Central memory CD8-positive, alpha-beta T cell (primary cell): ENCODE measurements at regions not wholly inside any gene's neighbourhood (a gene's known extent, or its start where the extent isn't known, plus 50 kb on each side); places are given as distances from the start of the nearest gene placed in this dataset.

ENCODE experiments used
- ATAC-seq: fragments of 150-1000 bp; cut with Tn5 transposase; replicated peaks from 2 replicates; pipeline ENCODE4 v1.10.0; 2022; ENCODE audit warnings: mild to moderate bottlenecking, moderate FRiP score, moderate number of reproducible peaks; ENCODE audit not compliant: poor library complexity, severe bottlenecking; ENCODE audit errors: extremely low read depth
- DNase-seq, 2 donors: peaks; one replicate each; pipeline ENCODE4 v3.0.0; 2021; ENCODE audit warnings: low spot score in 2 of 2
- H3K27ac Mint-ChIP-seq: one replicate; pipeline ENCODE4 v1.8.0; 2022; ENCODE audit warnings: low read depth, mild to moderate bottlenecking, moderate library complexity, mixed read lengths
- H3K27me3 Mint-ChIP-seq: one replicate; pipeline ENCODE4 v1.8.0; 2022; ENCODE audit warnings: mixed read lengths
- H3K36me3 Mint-ChIP-seq: one replicate; pipeline ENCODE4 v1.8.0; 2022; ENCODE audit warnings: mild to moderate bottlenecking, moderate library complexity, mixed read lengths; ENCODE audit not compliant: insufficient read depth
- H3K4me1 Mint-ChIP-seq: one replicate; pipeline ENCODE4 v1.8.0; 2022; ENCODE audit warnings: mixed read lengths
- H3K4me3 Mint-ChIP-seq: one replicate; pipeline ENCODE4 v1.8.0; 2022; ENCODE audit warnings: mild to moderate bottlenecking, moderate library complexity, mixed read lengths
- H3K9me3 Mint-ChIP-seq: one replicate; pipeline ENCODE4 v1.8.0; 2022; ENCODE audit warnings: mixed read lengths

DNA sequence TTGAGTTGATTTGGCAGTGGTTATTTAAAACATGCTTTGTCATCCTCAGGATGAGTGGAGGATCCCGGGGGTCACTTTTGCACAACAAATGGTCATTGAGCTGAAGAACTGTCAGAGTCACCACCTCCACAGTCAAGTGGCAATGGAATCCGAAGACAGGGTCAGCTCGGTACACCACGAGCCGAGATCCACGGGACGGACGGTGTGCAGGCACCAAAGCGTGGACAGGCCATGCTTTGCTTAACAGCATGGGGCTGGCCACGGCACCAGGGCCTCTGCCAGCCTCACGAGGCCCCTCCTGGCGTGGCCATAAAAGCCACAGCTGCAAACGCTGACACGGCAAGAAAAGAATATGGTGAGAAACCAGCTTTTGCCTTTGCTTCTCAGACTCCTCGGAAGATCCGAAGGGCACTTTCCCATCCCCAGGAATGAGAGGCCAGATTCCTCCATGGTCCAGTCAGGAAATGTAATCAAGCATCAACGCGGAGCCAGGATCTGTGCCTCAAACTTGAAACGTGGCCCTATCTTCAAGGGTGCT is 152.2 kb upstream of the DIO3 start:
- ATAC-seq = no peak
- Mint-ChIP-seq H3K27ac (no peak overlapping the region), H3K27me3 (peaks cover 83% of the 10 kb centered on the region), H3K36me3 (no peaks in the 10 kb centered on the region), H3K4me3 (no peak overlapping the region), H3K9me3 (no peaks in the 10 kb centered on the region), H3K4me1 (no peaks in the 10 kb centered on the region)
- DNase-seq = no peak

DNA sequence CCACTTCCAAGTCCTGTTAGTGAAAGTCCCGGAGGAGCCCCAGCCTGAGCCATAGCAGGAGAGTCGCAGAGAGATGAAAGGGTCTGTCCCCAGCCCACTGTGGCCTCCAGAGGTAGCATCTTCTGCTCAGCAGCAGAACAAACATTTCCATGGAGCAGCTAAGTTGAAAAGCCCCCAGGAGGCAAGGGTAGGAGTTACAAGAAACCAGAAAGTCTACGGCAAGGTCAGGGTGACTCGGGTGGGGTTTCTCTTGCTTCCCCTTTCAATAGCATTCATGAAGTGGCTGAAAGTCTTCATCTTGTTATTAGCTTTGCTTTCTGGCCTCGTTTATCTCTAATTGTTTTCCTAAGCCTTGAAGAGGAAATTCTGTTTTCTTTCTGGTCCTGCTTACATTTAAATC is 151.2 kb upstream of the DIO3 start:
- H3K27me3 Mint-ChIP-seq = peaks cover 83% of the 10 kb centered on the region
- H3K36me3 Mint-ChIP-seq = no peaks in the 10 kb centered on the region
- DNase-seq = no peak
- no peaks in the 10 kb centered on the region for H3K9me3 Mint-ChIP-seq
- ATAC-seq = no peak
- H3K27ac Mint-ChIP-seq = no peak overlapping the region
- H3K4me3 Mint-ChIP-seq = no peak overlapping the region
- H3K4me1 Mint-ChIP-seq = no peaks in the 10 kb centered on the region

DNA sequence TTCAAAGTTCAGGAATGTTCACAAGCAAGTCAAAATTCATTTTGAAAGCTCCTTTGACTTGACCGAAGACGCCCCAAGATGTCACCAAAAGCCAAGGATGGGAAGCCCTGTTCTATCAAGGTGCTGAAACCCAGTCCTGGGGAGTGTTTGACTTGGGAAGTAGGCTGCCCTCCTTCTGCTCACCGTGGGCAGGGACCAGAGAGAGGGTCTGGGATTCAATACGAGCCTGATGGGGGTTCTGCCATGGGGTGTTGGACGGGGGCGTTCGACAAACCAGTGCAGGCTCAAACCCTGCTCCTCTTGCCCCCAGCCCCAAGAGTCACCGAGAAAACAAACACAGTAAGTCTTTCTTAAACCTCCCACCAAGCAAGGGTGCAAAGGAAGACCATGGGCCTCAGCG is 150.1 kb upstream of the DIO3 start:
- DNase-seq (no peak), ATAC-seq (no peak)
- Mint-ChIP-seq H3K27ac (no peak overlapping the region), H3K36me3 (no peaks in the 10 kb centered on the region), H3K4me3 (no peak overlapping the region), H3K9me3 (no peaks in the 10 kb centered on the region), H3K27me3 (peaks cover 82% of the 10 kb centered on the region), H3K4me1 (no peaks in the 10 kb centered on the region)

DNA sequence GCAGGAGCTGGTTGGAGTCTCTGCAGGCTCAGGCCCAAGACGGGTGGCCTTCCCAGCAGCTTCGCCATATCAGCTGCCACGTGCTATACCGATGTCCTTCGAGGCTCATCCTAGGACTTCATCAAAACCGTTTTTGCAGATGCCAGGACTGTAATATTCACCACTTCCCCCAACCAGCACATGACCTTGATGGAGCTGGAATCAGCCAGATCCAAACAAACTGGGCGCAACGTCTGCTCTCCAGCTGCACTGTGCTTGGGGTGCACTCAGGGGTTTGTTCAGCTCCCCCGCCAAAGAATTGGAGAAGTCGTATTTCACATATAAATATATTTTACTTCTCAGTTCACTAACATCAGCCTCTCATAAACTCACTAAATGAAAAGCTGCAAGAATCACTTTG is 149.5 kb upstream of the DIO3 start:
- Mint-ChIP-seq H3K36me3 (no peaks in the 10 kb centered on the region), H3K4me1 (no peaks in the 10 kb centered on the region), H3K4me3 (no peak overlapping the region), H3K27me3 (peaks cover 87% of the 10 kb centered on the region), H3K9me3 (no peaks in the 10 kb centered on the region), H3K27ac (no peak overlapping the region)
- no peak for ATAC-seq
- no peak for DNase-seq

DNA sequence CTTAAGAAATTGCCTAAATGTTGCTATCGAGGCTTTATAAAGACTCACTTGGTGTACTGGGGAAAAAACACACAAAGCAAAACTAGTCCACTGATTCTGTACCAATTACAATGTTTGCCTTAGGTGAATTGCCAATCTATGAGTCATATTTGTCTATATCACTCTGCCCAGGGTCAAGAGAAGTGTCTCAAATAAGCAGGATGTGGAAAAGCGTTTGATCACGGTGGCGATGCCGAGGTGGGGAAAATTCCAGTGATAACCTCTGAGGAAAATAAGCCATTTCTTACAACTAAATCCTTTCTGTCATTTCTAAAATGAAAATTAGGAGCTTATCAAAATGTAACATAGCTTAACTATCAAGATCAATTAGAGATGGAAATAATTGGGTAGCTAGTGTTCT is 148.6 kb upstream of the DIO3 start:
- no peaks in the 10 kb centered on the region for H3K36me3 Mint-ChIP-seq
- H3K4me1 Mint-ChIP-seq = no peaks in the 10 kb centered on the region
- H3K4me3 Mint-ChIP-seq = no peak overlapping the region
- ATAC-seq (no peak), DNase-seq (no peak)
- H3K27ac Mint-ChIP-seq = no peak overlapping the region
- peaks cover 87% of the 10 kb centered on the region for H3K27me3 Mint-ChIP-seq
- no peaks in the 10 kb centered on the region for H3K9me3 Mint-ChIP-seq

DNA sequence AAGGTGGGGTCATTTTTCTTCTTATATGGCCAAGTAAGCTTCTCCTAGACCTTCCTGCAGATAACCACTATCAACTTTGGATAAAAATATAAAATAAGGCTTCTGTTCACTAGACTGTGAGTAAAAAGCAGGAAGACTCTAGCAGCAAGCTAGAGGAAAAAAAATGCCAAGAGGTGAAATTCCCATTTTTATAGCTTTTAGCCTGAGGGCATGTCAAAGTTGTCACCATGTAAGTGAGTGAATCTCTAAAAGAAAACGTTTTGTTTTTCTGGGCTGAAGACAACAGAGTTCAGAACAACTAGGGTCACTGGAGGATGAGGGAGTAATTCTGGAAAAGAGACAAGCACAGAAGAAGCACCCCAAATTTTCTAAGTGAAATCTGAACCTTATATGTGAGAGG is 143.9 kb upstream of the DIO3 start:
- H3K27me3 Mint-ChIP-seq = peaks cover 67% of the 10 kb centered on the region
- no peak overlapping the region for H3K4me3 Mint-ChIP-seq
- DNase-seq (no peak), ATAC-seq (no peak)
- H3K27ac Mint-ChIP-seq = no peak overlapping the region
- no peaks in the 10 kb centered on the region for H3K9me3 Mint-ChIP-seq
- H3K4me1 Mint-ChIP-seq = no peaks in the 10 kb centered on the region
- H3K36me3 Mint-ChIP-seq = no peaks in the 10 kb centered on the region

DNA sequence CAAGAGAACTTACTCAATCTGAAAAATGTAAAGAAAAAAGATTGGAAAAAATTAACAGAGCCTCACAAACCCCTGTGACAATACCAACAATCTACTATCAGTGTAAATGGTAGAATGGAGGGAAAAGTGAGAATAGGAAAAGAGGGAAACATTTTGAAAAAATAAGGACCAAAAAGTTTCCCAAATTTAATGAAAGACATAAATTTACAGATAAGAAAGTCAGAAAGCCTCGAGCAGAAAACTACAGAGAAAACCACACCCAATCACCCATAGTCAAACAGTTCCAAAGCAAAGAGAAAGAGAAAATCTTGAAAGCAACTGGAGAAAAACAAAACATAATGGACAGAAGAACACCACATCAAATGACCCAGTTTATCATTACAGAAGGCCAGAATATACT is 142.7 kb upstream of the DIO3 start:
- H3K9me3 Mint-ChIP-seq = no peaks in the 10 kb centered on the region
- no peak overlapping the region for H3K4me3 Mint-ChIP-seq
- H3K4me1 Mint-ChIP-seq = no peaks in the 10 kb centered on the region
- H3K27ac Mint-ChIP-seq = no peak overlapping the region
- no peak for DNase-seq
- H3K36me3 Mint-ChIP-seq = no peaks in the 10 kb centered on the region
- no peak for ATAC-seq
- peaks cover 55% of the 10 kb centered on the region for H3K27me3 Mint-ChIP-seq

DNA sequence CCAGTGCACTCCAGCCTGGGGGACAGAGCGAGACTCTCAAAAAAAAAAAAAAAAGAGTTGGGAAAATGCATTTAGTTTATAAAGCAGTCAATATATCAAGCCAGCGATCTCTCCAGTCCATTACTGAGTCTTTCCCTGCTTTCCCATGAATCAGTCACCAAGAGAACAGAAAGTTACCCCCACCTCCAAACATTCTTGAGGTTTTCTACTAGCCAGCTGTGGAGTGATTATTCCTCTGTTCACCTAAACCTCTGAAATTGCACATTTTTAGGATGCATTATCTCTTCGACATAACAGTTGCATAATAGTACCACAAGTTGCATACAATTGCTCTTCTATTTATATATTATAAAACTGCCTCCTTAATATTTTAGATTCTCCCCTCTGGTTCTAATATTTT is 134.8 kb upstream of the DIO3 start:
- DNase-seq (no peak), ATAC-seq (no peak)
- Mint-ChIP-seq H3K36me3 (no peaks in the 10 kb centered on the region), H3K4me1 (no peaks in the 10 kb centered on the region), H3K27ac (no peak overlapping the region), H3K9me3 (no peaks in the 10 kb centered on the region), H3K4me3 (no peak overlapping the region), H3K27me3 (peaks cover 52% of the 10 kb centered on the region)

DNA sequence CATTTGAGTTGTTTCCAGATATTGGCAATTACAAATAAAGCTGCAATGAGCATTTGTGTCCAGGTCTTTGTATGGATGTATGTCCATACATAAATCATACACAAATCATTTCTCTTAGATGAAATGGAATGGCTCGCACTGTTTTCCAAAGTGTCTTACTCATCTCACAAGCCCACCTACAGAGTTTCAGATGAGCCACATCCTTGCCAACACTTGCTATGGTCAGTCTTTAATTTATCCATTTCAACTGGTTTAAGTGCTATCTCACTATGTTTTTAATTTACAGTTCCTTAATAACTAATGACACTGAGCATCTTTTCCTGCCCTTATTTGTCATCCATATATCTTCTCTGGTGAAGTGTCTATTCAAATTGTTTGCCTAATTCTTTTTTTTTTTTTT is 132.9 kb upstream of the DIO3 start:
- ATAC-seq = no peak
- Mint-ChIP-seq H3K4me1 (no peaks in the 10 kb centered on the region), H3K9me3 (no peaks in the 10 kb centered on the region), H3K36me3 (no peaks in the 10 kb centered on the region), H3K4me3 (no peak overlapping the region), H3K27me3 (peaks cover 71% of the 10 kb centered on the region), H3K27ac (no peak overlapping the region)
- no peak for DNase-seq

DNA sequence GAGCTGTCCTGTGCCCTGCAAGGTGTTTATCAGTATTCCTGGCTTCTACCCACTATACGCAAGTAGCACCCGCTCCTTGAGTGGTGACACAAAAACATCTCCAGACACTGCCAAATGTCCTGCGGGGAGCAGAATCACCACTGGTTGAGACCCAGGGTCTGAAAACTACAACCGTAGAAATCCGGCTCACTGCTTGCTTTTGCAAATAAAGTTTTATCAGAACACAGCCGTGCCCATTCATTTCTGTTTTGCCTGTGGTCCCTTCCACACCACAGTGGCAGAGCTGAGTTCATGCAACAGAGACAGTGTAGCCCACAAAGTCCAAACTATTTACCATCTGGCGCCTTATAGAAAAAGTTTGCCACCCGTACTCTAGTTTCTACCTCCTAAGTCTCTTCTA is 125.7 kb upstream of the DIO3 start:
- Mint-ChIP-seq H3K9me3 (no peaks in the 10 kb centered on the region), H3K4me1 (peaks cover 4% of the 10 kb centered on the region), H3K36me3 (peaks cover 2% of the 10 kb centered on the region), H3K27ac (no peak overlapping the region), H3K4me3 (no peak overlapping the region), H3K27me3 (peaks cover 58% of the 10 kb centered on the region)
- ATAC-seq (no peak), DNase-seq (no peak)

DNA sequence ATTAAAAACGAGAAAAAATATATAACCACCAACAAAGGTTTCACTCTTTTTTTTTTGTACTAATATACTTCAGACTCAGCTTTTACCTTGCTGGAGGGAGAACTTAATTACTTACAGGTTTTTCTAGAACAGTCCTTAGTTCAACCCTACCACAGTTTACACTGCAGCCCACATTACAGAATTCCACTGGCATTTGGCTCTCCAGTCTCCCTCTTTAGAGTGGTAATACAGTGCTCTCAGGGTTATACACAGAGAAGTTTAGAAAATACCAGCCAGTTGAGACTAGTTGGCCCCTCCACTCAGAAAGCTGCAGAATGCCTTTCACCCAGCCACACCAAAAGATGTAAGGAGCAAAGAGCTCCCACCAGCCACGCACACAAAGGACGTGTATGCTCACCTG is 122.3 kb upstream of the DIO3 start:
- no peak for DNase-seq
- H3K36me3 Mint-ChIP-seq = peaks cover 10% of the 10 kb centered on the region

DNA sequence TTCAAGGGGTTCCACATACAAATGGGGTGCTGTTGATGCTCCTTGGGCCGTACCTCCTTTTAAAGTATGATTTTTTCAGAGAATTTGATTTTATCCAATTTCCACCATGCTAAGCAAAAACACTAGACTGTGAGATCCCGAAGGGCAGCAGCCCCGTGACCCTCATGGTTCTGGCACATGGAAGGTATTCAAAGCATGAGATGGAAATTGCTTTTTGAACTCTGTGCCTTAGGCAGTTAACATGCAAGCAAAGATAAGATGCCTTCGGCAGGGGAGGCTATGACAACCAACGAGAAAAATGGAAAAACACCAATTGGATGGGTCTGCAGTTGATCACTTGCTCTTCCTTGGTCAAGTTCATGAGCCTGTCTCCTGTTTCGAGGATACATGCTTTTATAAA is 120.8 kb upstream of the DIO3 start:
- no peak for ATAC-seq
- peaks cover 57% of the 10 kb centered on the region for H3K27me3 Mint-ChIP-seq
- DNase-seq = no peak
- no peak overlapping the region for H3K4me3 Mint-ChIP-seq
- H3K27ac Mint-ChIP-seq = no peak overlapping the region
- H3K9me3 Mint-ChIP-seq = no peaks in the 10 kb centered on the region
- H3K4me1 Mint-ChIP-seq = peaks cover 33% of the 10 kb centered on the region
- peaks cover 12% of the 10 kb centered on the region for H3K36me3 Mint-ChIP-seq

More for the DNA sequence above, 122.3 kb upstream of the DIO3 start:
- no peak for ATAC-seq
- H3K4me1 Mint-ChIP-seq = peaks cover 31% of the 10 kb centered on the region
- H3K4me3 Mint-ChIP-seq = no peak overlapping the region
- H3K9me3 Mint-ChIP-seq = no peaks in the 10 kb centered on the region
- no peak overlapping the region for H3K27ac Mint-ChIP-seq
- H3K27me3 Mint-ChIP-seq = peaks cover 53% of the 10 kb centered on the region

DNA sequence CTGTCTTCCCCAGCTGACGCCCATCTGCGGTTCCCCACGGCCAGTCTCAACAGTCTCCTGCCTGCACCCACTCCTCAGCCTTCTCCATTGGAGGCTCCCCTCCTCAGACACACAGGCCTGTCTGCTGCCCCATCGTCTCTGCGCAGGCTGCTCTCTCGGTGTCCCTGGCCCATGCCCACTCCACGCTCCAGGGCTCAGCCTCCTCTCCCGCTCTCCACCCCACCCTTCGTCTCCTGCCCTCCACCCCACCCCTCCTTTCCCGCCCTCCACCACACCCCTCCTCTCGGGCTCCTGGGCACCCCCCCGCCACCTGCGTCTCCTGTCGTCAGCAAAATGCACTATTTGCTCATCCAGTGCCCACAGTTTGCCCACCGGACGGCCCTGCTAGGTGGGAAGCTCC is 119.6 kb upstream of the DIO3 start:
- no peak for DNase-seq
- H3K9me3 Mint-ChIP-seq = no peaks in the 10 kb centered on the region
- H3K4me1 Mint-ChIP-seq = peaks cover 29% of the 10 kb centered on the region
- no peak overlapping the region for H3K27ac Mint-ChIP-seq
- peaks cover 12% of the 10 kb centered on the region for H3K36me3 Mint-ChIP-seq
- peaks cover 53% of the 10 kb centered on the region for H3K27me3 Mint-ChIP-seq
- no peak for ATAC-seq
- no peak overlapping the region for H3K4me3 Mint-ChIP-seq

DNA sequence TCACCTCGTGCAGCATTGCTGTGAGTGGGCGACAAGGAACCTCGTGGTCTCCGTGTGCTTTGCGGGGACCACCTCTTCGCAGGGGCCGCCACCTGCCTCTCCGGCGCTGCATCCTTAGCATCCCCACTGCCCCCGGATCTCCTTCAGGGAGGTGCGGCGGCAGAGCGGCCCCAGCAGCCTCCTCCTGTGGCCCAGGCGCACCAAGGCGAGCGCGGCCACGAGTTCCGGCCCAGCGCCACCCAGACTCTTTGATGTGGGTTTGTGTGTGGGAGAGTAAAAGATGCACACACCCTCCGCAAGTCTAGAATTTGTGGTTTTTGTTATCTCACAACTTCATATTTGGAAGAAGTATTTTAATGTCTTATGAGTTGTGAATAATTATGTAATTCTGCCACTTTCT is 118.8 kb upstream of the DIO3 start:
- Mint-ChIP-seq H3K9me3 (no peaks in the 10 kb centered on the region), H3K27me3 (peaks cover 57% of the 10 kb centered on the region), H3K4me1 (peaks cover 29% of the 10 kb centered on the region), H3K27ac (peak overlapping the region; percentile 80), H3K4me3 (peak overlapping the region; percentile 63), H3K36me3 (peaks cover 13% of the 10 kb centered on the region)
- DNase-seq = peak; percentile 35 to 62
- ATAC-seq = peak; percentile 93
